HCT116 (cell line): ENCODE measurements at regions not wholly inside any gene's neighbourhood (a gene's known extent, or its start where the extent isn't known, plus 50 kb on each side); places are given as distances from the start of the nearest gene placed in this dataset.

Experiments used
- ATAC-seq: fragments of 200-7000 bp; cut with Tn5 transposase; 2 replicates; pipeline ENCODE4 v1.9.1; 2020; ENCODE audit warnings: mild to moderate bottlenecking, moderate library complexity
- BruUV-seq: library from RNA; stranded (reverse); fragments of 400-500 nt; replicated peaks from 2 replicates; lab custom pipeline; 2021; lab: Mats Ljungman, UMichigan
- CTCF ChIA-PET: fragments of 300-600 bp; sonication (Branson Sonifier 250); formaldehyde crosslinking; loops from one replicate; lab custom pipeline; 2021; ENCODE audit warnings: antibody characterized with exemption; lab: Charles Lee
- POLR2A ChIA-PET: fragments of 300-600, 350-600 bp; sonication (Branson Sonifier 250); formaldehyde crosslinking; loops from one replicate; lab custom pipeline; 2021; ENCODE audit warnings: antibody characterized with exemption; lab: Charles Lee
- RAD21 ChIA-PET, 2 experiments: fragments of 300-600 bp; sonication (Branson Sonifier 250); formaldehyde crosslinking; loops; one replicate each; lab custom pipeline; 2023; ENCODE audit warnings: low total read pairs in 2 of 2; ENCODE audit not compliant: uncharacterized antibody in 2 of 2, unreplicated experiment in 2 of 2, low non-redundant PET in 1 of 2; lab: Charles Lee
- DNase-seq: peaks from one replicate; pipeline ENCODE4 v3.0.0-alpha.2; 2010; ENCODE audit warnings: low read depth, low spot score
- H2AFZ ChIP-seq: fragments of 200-600 bp; shearing (Covaris generic), sonication (generic); 2 replicates; pipeline ENCODE4 v1.6.1; 2017; ENCODE audit warnings: low read depth, mixed run types, mixed read lengths, antibody characterized with exemption, low read length; ENCODE audit not compliant: poor library complexity, severe bottlenecking
- H3K27ac ChIP-seq: 2 replicates; pipeline ENCODE4 v1.5.1; 2012; ENCODE audit warnings: low read depth, low read length
- H3K27me3 ChIP-seq: fragments of 200-600 bp; sonication (generic); 2 replicates; pipeline ENCODE4 v1.6.1; 2016; ENCODE audit warnings: mixed run types, low read length, mixed read lengths; ENCODE audit not compliant: insufficient read depth
- H3K36me3 ChIP-seq, 2 experiments: fragments of 200-500 bp in 1 of 2; fragments of 200-600 bp in 1 of 2; sonication (Bioruptor generic) in 1 of 2; sonication (generic) in 1 of 2; 2 replicates each; pipeline versions ENCODE4 v1.5.1 to v1.6.1; 2014 to 2016; ENCODE audit warnings: low read length in 2 of 2, inconsistent platforms in 1 of 2, mixed read lengths in 1 of 2, mixed run types in 1 of 2; ENCODE audit not compliant: insufficient read depth in 2 of 2, control insufficient read depth in 1 of 2
- H3K4me1 ChIP-seq, 2 experiments: fragments of 200-600 bp in 1 of 2; sonication (generic) in 1 of 2; 2 replicates each; pipeline versions ENCODE4 v1.5.1 to v1.6.1; 2012 to 2017; ENCODE audit warnings: low read length in 2 of 2, inconsistent platforms in 1 of 2, mild to moderate bottlenecking in 1 of 2, mixed read lengths in 1 of 2, mixed run types in 1 of 2, moderate library complexity in 1 of 2; ENCODE audit not compliant: insufficient read depth in 2 of 2, control insufficient read depth in 1 of 2
- H3K4me2 ChIP-seq: fragments of 200-600 bp; sonication (generic); 2 replicates; pipeline ENCODE4 v1.6.1; 2017; ENCODE audit warnings: mixed run types, low read length, mixed read lengths
- H3K4me3 ChIP-seq, 2 experiments: fragments of 200-600 bp in 1 of 2; sonication (generic) in 1 of 2; replicated peaks in 1 of 2; 2 replicates each; pipeline ENCODE4 v1.5.1; 2011 to 2016; ENCODE audit warnings: low read length in 2 of 2, control low read depth in 1 of 2, low read depth in 1 of 2, mild to moderate bottlenecking in 1 of 2, mixed read lengths in 1 of 2, mixed run types in 1 of 2
- H3K79me2 ChIP-seq: fragments of 200-600 bp; sonication (generic); 2 replicates; pipeline ENCODE4 v1.6.1; 2017; ENCODE audit warnings: mild to moderate bottlenecking, mixed run types, low read length, moderate library complexity, mixed read lengths; ENCODE audit not compliant: insufficient read depth
- H3K9ac ChIP-seq: fragments of 200-600 bp; sonication (generic); 2 replicates; pipeline ENCODE4 v1.6.1; 2016; ENCODE audit warnings: low read length, mixed read lengths
- H3K9me2 ChIP-seq: fragments of 200-600 bp; sonication (generic), shearing (Covaris generic); 2 replicates; pipeline ENCODE4 v1.6.1; 2017; ENCODE audit warnings: mixed run types, mild to moderate bottlenecking, moderate library complexity; ENCODE audit not compliant: insufficient read depth
- H3K9me3 ChIP-seq, 2 experiments: fragments of 200-500 bp in 1 of 2; fragments of 200-600 bp in 1 of 2; sonication (Bioruptor generic) in 1 of 2; sonication (generic) in 1 of 2; 2 replicates each; pipeline ENCODE4 v1.6.1; 2014 to 2017; ENCODE audit warnings: low read length in 2 of 2, mixed read lengths in 2 of 2, inconsistent platforms in 1 of 2, low read depth in 1 of 2, mild to moderate bottlenecking in 1 of 2, mixed run types in 1 of 2, moderate library complexity in 1 of 2; ENCODE audit not compliant: control insufficient read depth in 1 of 2, insufficient read depth in 1 of 2
- H4K20me1 ChIP-seq: fragments of 200-600 bp; sonication (generic), shearing (Covaris generic); 2 replicates; pipeline ENCODE4 v1.6.1; 2017; ENCODE audit warnings: mixed run types, mild to moderate bottlenecking, moderate library complexity; ENCODE audit not compliant: insufficient read depth
- EGR1 ChIP-seq: IDR thresholded peaks from 2 replicates; pipeline ENCODE4 v1.6.1; 2012; ENCODE audit warnings: low read depth
- EZH2 ChIP-seq: fragments of 200-600 bp; sonication (generic); IDR thresholded peaks from 2 replicates; pipeline ENCODE4 v1.6.1; 2017; ENCODE audit warnings: antibody characterized with exemption, mixed run types
- JUND ChIP-seq: IDR thresholded peaks from 2 replicates; pipeline ENCODE4 v1.6.1; 2012
- SP1 ChIP-seq: IDR thresholded peaks from 2 replicates; pipeline ENCODE4 v1.6.1; 2012; ENCODE audit warnings: low read depth
- ZBTB33 ChIP-seq: IDR thresholded peaks from 2 replicates; pipeline ENCODE4 v1.6.1; 2011; ENCODE audit warnings: mild to moderate bottlenecking, low read length, moderate library complexity; ENCODE audit not compliant: insufficient replicate concordance; ENCODE audit errors: extremely low read depth
- intact Hi-C: fragments of 100-400 bp; cut with micrococcal nuclease; formaldehyde crosslinking; loops from 2 replicates; pipeline ENCODE4 v1.10.0; 2022

DNA sequence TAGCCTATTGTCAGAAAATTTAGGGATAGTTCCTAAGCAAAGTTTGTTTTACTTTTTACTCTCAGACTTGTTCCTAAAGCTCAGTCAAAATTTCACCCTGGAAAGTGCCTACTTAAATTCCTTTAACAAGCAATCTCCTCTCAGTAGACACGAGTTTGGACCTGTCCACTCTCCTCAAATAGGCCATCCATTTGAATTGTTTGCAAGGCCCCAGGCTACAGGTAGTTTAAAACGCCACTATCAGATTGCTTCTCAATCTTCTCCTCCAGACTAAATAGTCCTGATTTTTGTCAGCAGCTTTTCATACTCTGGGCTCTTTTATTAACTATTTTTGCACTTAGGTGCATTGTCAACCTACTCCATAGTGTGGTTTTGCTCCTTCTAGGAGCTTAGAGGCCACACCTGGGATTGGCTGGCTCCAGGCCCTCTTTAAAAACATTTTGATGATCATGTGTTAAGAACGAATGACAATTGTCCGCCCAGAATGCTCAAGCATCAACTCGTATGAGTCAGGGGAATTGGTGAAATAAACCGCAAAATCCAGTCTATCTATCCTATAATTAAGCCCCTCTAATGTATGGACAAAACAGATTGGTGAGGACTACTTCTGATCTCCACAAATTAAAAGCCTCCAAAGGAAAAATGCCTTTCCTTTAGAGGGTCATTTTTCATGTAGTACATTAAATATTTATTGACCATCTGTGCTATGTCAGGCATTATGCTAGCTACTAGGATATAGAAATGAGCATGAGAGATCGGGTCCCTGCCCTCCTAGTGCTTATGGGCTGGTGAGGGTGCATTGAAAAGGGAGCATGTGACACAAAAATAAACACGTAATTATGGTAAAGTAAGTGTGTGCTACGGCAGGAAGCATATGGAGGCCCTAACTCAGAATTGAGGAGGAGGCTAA is 333.8 kb upstream of the TNP1 start:
- Histone ChIP-seq H3K79me2 (no peaks in the 10 kb centered on the region), H3K36me3 (no peaks in the 10 kb centered on the region), H3K27ac (no peak overlapping the region), H3K4me2 (no peak overlapping the region), H3K9ac (no peak overlapping the region), H3K4me3 (no peak overlapping the region), H3K27me3 (peaks cover 51% of the 10 kb centered on the region), H3K9me3 (no peaks in the 10 kb centered on the region), H2AFZ (no peak overlapping the region), H3K4me1 (no peaks in the 10 kb centered on the region), H4K20me1 (no peaks in the 10 kb centered on the region), H3K9me2 (no peaks in the 10 kb centered on the region)
- TF ChIP-seq EGR1 (no peak), EZH2 (no peak), JUND (no peak)
- no peak for ATAC-seq
- no peak for DNase-seq
- ChIA-PET RAD21 (no interaction called here), POLR2A (no interaction called here), CTCF (no interaction called here)
- intact Hi-C loops = no loop called here
- BruUV-seq = no TSS peak

DNA sequence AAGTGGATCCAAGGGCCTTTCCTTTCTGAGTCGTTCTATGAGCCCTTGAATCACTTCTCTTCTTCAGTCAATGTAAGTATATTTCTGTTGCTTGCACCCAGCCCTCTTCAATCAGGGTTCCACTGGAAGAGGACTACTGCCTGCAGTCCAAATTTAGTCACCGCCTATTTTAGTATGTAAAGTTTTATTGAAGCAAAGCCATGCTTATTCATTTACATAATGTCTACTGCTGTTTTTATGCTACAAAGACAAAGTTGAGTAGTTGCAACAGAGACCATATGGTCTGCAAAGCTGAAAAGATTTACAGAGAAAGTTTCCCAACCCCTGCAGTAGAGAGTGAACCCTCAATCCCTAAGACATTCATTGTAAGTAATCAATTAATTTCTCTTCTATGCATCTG is 332.5 kb upstream of the TNP1 start:
- intact Hi-C loops = no loop called here
- ChIA-PET POLR2A (no interaction called here), CTCF (no interaction called here)
- DNase-seq = no peak
- Histone ChIP-seq H3K36me3 (no peaks in the 10 kb centered on the region), H4K20me1 (no peaks in the 10 kb centered on the region), H3K4me2 (no peak overlapping the region), H3K9ac (no peak overlapping the region), H3K9me2 (no peaks in the 10 kb centered on the region), H3K9me3 (no peaks in the 10 kb centered on the region), H3K79me2 (no peaks in the 10 kb centered on the region), H2AFZ (no peak overlapping the region), H3K27me3 (peaks cover 52% of the 10 kb centered on the region), H3K4me1 (no peaks in the 10 kb centered on the region)
- no peak for TF ChIP-seq ZBTB33
- TF ChIP-seq SP1 = no peak
- TF ChIP-seq, all 23 proteins: peak for 0
- H3K27ac ChIP-seq = no peak overlapping the region
- H3K4me3 ChIP-seq = no peak overlapping the region
- RAD21 ChIA-PET = no interaction called here
- ATAC-seq = no peak
- no TSS peak for BruUV-seq
